ENCODE measurements at regions not wholly inside any gene's neighbourhood (a gene's known extent, or its start where the extent isn't known, plus 50 kb on each side); places are given as distances from the start of the nearest gene placed in this dataset.
"Not testable (repeated sequence)": the region's sequence is repeated elsewhere in the genome, so short reads cannot be mapped to it uniquely, and the experiment has no call there.

DNA sequence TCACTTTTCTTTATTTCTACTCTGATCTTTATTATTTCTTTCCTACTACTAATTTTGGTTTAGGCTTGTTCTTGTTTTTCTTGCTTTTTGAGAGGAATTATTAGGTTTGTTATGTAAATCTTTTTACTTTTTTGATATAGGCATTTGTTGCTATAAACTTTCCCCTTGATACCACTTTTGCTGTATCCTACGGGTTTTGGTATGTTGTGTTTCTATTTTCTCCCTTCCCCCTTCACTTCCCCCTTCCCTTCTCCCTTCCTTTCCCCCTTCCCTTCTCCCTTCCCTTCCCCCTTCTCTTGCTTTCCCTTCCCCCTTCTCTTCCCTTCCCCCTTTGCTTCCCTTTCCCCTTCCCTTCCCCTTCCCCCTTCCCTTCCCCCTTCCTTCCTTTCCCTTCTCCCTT, 529.6 kb downstream of the RAB38 start:
- no peak for DNase-seq (ENCODE audit: low read depth in 2 of 2)

DNA sequence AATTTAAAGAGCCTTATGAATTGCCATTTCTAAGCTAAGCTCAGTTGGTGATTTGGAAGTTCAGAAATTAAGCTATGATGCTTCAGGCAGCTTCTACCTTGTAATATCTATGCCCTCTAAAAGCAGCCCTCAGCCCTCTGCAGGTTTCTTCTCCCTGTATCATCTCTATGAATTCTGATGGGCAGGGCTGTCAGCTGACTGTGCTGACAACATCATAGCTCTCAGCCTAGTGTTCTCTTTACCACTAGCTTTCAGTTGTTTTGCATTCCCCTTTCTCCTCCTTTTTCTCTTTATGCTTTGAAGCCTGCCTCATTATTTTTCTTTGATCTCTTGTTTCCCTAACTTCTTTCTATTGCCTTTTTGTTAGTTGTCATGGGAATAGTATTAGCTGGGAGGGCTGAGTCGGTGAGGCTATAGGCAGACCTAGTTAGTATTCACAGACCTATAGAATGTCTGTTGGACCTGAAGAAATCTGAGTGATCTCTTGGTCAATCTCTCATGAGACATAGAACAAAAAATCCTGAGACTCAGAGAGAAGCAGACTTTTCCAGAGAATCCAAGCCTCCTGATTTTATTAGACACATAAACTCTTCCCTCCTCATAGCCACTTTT, 535.4 kb downstream of the RAB38 start:
- no peak for DNase-seq (ENCODE audit: low read depth in 2 of 2)

DNA sequence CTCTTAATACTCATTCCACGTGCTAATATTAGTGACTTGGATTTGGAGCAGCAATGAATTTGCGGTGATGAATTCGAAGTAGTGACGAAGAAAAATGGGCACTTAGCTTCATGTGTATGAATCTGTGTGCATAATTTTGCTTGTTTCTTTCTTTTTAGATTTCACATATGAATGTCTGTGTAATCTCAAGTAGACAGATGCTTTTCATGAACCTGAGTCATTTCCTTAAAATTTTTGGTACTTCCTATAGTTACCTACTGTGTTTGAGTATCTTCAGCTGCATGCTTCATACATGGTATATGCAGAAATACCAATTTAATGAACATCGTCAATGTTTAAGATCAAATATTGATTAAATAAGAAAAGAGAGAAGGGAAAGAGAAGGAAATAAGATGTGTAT, 540.2 kb downstream of the RAB38 start:
- DNase-seq (ENCODE audit: low read depth in 2 of 2) = no peak

DNA sequence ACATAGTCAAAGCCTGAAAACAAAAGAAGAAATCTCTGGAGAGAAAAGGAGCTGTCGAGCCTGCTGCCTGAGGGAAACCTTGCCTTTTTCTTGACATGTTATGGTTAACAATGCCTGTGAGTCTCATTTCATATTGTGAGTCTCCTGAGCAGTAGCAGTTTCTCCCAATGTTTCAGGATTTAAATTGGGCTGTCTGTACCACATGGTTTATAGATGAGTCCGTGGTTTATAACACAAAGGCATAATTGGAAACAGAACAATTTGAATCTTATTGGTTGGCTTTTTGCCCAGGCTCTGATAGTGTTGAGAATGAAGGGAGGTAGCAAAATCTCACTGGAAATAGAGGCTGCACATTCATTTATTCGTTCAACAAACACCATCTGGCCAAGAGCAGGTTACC, 540.9 kb downstream of the RAB38 start:
- no peak for DNase-seq (ENCODE audit: low read depth in 2 of 2)

DNA sequence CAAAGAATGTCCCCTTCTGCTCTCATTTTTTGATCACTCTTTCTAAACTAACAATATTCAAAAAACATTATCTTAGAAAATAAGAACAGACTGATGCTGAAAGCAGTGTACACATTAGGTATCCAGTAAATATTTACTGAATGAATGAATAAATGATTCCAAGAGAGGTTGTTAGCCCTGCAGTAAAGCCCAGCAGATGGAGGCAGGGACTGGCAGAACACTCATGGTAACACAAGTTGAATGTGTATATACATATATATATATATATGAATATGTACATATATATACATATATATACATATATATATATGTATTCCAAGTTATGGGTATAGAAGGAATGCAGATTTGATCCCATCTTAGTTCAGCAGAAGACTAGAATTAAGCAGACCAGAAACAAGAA, 546.3 kb downstream of the RAB38 start:
- no peak for DNase-seq (ENCODE audit: low read depth in 2 of 2)

DNA sequence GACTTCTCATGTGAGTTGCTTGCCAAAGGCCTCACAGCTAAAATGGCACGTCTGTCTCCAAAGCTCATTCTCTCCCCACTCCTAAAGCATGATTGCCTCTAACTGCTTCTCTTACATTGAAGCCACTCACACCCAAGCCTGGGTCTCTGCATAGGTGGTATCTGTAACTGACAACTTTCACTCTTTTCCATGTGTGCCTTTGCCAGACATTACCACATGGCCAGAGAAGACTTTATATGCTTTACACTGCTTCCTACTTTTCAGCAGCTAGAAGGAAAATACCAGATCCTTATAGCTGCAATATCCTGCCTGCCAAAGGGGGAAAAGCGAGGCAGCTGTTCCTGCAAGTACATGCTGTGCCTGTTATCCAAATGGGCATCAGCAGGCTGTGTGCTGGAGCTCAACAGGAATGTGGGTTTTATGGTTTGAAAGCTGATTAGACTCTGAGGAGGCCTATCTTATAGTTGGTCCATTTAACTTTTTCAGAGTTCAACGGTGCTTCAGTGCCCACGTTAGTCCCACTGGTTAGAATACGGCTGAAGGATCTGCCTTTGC, 547.1 kb downstream of the RAB38 start:
- DNase-seq (ENCODE audit: low read depth in 2 of 2) = no peak

DNA sequence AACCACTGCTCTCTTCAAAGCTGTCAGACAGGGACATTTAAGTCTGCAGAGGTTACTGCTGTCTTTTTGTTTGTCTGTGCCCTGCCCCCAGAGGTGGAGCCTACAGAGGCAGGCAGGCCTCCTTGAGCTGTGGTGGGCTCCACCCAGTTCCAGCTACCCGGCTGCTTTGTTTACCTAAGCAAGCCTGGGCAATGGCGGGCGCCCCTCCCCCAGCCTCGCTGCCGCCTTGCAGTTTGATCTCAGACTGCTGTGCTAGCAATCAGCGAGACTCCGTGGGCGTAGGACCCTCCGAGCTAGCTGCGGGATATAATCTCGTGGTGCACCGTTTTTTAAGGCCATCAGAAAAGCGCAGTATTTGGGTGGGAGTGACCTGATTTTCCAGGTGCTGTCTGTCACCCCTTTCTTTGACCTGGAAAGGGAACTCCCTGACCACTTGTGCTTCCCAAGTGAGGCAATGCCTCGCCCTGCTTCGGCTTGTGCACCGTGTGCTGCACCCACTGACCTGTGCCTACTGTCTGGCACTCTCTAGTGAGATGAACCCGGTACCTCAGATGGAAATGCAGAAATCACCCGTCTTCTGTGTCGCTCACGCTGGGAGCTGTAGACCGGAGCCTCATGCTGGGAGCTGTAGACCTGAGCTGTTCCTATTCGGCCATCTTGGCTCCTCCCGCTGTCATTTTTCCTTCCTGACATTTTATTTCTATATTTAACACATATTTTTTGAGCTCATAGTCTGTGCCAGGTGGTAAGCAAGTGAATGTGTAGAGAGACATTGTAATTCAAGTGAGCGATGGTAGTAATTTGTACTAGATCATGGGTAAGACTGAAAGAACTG, 551.5 kb downstream of the RAB38 start:
- DNase-seq (ENCODE audit: low read depth in 2 of 2) = not testable (repeated sequence)

DNA sequence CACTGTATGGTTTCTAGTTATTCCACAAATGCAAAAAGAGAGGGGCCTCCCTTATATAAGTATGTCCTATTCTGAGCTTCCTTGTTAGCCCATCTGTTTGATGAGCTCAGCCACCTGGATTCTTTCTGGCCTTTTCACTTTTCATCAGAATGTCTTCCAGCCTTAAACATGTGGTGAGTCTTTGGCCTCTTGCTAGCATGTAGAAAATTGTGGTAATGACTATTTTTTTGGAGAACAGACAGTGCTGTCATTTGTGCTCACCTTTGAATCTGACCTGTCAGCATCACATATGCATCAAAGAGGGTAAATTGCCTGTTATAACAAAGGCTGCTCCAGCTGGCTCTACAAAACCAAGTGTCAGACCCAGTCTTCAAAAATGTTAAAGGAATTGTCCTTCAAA, 558.7 kb downstream of the RAB38 start:
- DNase-seq (ENCODE audit: low read depth in 2 of 2) = no peak

DNA sequence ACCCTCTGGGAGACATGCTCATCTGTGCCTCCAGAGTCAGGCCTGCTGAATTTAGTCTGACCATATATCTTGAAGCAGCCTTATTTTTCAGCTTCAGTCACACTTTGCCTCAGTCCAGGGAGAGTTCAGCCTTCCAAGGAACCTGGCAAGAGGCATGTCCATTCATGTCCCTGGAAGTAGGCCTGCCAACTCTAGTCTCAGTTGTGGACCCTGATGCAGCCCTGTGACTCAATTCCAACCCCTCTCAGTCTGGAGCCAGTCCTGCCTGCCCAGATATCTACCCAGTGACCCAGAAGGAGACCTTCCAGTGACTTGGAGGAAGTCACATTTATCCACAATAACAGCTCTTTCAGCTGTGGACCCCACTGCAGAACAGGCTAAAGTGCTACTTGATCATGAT, 566.6 kb downstream of the TMEM135 start:
- no peak for DNase-seq (ENCODE audit: low read depth in 2 of 2)

DNA sequence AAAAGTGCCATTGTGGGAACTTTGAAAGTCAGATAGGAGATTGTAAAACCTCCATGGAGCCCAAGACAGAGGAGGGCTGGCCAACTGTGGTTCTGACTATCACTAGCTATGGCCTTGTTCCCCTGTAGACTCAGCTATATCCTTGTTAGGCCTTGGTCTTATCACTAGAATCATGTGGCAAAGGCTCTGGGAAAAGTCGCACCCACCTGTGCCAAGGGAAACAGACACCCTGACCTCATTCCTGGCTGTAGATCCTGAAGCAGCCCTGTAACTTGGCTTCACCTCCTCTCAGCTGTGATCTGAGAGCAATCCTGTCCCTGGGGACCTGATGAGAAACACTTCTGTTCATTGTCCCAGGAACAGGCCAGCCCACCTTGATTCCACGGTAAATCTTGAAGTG, 566.2 kb downstream of the TMEM135 start:
- no peak for DNase-seq (ENCODE audit: low read depth in 2 of 2)

DNA sequence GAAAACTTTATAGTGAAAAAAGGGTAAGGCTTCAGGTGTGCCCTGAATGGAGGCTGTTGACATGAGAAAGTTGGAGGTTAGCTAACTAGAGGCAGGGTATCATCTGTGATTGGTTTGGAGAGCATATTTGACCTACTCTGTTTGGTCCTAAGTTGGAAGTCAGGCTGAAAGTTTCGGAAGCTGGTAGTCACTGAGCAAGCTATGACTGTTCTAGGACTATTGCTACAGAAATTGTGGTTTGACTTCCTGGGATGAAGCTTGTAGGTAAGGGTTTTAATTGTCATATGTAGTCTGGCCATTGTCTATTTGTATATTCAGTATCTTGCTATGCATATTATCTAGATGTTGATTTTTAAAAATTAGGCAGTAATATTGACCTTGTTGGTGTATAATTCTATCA, 565.0 kb downstream of the TMEM135 start:
- no peak for DNase-seq (ENCODE audit: low read depth in 2 of 2)

DNA sequence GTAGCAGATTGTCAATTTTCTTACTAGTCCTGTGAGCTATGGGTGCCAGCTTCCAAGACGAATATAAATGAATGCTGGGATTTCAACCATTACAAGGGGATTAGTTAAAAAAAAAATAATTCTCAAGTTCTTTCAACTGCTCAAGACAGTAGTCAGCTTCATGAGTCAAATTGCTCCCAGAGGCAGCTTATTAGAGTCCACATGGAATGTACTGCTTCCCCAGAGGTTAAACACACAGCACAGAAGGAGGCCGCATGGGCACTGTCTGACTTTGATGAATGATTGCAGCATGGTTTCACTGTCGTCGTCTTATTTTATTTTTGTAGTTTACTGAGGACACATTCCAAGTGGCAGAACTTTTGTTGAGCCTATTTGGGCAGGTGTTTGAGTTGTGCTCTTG, 563.2 kb downstream of the TMEM135 start:
- DNase-seq (ENCODE audit: low read depth in 2 of 2) = no peak

DNA sequence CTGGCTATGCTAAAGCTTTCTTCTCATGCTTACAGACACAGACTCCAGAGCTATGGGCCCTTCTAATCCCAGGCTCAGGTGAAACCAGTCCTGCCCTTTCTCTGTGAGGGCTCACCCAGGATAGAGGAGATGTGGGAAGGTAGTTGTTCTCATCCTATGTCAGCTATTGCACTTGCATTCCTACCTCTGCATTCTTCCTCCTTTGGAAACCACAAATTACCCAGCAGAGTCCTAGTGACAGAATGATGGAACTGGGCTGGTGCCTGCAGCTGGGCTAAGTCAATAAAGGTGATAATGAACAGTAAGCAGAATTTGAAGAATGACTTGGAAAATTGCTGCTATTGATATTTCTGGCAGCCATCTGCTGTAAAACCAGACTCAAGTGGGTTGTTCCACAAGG, 560.0 kb downstream of the TMEM135 start:
- no peak for DNase-seq (ENCODE audit: low read depth in 2 of 2)

DNA sequence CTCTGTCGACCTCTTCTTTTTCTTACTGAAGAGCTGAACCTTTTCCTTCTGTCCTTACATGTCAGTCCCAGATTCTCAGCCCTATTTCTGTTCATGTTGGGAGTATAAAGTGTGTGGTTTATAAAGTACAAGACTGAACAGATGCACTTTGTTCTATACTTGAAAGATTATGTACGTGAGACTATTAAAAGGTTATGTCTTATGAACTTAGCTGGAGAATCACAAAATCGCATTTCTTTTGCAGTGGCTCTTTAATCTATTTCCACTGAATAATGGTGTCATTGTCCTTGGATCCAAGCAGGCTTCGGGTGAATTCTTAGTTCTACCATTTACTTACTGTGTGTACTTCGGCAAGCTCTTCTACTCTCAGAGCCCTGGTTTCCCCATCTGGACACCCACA, 558.4 kb downstream of the TMEM135 start:
- no peak for DNase-seq (ENCODE audit: low read depth in 2 of 2)

DNA sequence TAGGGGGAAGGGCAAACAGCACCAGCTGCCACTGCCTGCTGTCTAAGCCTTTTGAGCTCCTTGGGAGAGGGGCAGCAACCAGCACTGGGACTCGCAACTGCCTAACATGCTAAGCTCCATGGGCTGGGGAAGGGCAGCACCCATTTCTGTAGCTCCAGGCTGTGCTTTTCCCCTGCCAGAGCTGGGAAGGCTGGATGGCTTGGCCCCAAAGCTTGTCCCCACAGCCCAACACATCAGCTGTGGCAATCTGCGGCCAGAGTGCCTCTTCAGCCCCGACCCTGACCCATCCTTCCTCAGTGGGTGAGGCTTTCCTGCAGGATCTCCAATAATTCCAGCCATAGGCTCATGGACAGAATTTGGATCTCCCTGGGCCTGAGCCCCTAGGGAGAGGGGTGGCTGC, 551.3 kb downstream of the TMEM135 start:
- DNase-seq (ENCODE audit: low read depth in 2 of 2) = no peak

DNA sequence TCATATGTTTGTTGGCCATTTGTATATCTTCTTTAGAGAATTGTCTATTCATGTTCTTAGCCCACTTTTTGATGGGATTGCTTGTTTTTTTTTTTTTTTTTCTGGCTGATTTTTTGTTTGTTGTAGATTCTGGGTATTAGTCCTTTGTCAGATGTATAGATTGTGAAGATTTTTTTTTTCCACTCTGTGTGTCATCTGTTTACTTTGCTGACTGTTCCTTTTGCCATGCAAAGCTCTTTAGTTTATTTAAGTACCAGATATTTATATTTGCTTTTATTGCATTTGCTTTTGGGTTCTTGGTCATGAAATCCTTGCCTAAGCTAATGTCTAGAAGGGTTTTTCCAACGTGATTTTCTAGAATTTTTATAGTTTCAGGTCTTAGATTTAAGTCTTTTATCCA, 547.9 kb downstream of the TMEM135 start:
- DNase-seq (ENCODE audit: low read depth in 2 of 2) = not testable (repeated sequence)

DNA sequence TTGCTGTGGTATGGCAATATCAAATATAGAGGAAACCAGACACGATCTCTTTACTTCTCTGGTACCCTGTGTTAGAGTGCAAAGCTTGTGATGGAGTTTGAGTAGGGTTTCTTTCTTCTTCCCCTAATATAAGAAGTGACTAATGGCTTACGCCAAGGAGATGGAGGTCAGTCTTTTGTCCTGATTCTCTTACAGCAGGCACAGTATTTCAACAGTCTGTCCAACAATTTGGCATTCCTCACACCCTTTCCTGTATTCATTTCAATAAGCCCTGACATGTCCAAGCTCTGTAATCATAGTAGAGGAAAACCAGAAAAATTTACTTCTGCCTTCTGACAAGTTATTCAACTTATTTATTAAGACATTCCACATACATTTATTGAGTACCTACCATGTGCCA, 546.2 kb downstream of the TMEM135 start:
- no peak for DNase-seq (ENCODE audit: low read depth in 2 of 2)

DNA sequence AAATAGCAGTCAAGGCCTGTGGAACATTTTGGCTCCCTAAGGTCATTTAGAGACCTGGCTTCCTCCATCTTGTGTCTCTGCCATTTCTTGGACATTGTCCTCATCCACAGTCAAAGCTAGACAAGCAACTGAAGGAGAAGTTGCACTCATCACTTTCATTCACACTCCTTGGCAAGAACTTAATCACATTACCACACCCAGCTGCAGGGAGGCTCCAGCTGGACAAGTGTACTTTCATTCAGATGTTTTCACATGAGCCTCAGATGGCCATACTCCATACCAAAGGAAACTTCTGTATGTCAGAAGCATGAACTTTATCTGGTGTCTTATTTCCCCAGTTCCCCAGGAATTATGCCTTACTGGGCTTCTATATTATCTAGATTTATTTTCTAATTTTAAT, 537.4 kb downstream of the TMEM135 start:
- DNase-seq (ENCODE audit: low read depth in 2 of 2) = no peak

DNA sequence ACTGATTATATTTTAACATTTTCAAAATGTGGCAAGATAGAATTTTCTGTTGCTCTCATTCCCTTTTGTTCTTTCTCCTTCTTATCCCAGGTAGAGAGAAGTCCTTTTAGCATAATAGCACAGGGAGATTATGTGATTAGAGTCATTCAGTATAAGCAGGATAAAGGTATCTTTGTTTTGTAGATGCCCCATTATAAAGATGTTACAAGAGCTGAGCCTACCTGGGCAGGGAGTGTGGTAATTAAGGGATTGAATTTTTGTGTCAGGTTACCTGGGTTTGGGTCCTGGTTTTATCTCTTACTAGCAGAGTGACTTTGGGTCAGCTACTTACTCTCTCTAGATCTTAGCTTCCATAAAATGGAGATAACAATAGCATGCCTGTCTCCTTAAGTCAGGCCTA, 536.5 kb downstream of the TMEM135 start:
- DNase-seq (ENCODE audit: low read depth in 2 of 2) = no peak

DNA sequence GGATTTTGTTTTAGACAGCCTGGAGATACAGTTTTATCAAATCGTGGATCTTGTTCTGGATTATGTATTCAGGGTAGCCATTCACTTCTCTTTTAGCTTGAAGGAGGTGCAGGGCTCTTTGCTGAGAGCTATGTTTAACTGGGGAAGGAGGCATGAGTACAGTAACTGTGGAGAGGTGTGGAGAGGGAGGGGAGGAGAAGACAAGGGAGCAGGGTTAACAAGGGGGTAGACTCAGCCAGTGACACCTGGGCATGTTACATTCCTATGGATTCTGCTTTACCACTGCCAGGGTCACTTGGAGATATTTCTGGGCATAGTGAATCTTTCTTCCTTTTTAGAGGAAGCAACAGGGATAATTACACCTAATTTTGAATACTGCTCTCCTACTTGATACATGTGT, 536.0 kb downstream of the TMEM135 start:
- DNase-seq (ENCODE audit: low read depth in 2 of 2) = no peak

DNA sequence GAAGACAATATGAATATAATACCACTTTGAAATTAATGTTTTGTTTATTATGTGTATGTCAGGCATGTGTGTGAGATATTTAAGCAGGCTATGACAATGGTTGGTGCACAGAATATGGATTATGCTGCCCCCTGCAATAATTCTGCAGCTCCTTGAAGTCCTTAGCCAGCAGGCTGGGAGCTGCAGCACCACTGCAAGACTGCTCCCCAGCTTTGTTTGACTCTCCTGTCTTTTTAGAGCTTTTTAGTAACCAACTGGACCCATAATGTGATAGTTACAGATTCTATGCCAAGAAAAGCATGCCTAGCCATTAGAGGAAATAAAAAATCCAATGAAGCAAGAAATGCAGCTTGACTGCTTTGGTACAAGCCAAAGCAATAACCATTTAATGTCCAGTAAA, 535.1 kb downstream of the TMEM135 start:
- DNase-seq (ENCODE audit: low read depth in 2 of 2) = no peak

DNA sequence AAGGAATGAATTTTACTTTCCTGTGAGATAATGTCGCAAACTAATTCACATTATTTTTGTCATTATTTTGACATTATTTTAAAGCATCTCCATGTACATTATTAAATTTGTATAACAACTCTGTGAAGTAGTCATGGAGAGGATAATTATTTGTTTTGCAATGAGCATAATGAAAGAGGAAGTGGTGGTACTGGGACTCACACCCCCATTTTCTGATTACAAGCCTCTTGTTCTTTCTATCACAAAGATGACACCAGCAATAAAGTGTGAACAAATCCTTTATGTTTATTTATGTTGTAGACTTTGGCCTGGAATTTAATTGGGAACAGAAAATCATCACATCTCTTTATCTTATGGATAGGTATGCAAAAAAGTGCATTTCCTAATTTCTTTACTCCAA, 522.6 kb downstream of the TMEM135 start:
- DNase-seq (ENCODE audit: low read depth in 2 of 2) = no peak

DNA sequence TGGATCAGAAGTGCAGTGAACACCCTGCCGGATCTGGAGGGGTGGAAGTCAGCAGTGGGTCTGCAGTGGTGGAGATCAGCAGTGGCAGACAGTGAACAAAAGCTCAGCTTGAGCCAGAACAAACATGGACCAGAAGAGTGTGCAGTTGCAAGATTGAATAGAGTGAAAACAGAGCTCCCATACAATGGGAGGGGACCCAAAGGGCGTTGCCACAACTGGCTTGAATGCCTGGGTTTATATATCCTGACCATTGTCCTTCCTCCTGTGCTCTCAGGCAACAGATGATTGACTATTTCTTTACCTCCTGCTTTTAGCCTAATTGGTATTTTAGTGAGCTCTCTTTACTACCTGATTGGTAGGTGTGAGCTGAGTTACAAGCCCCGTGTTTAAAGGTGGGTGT, 522.1 kb downstream of the TMEM135 start:
- DNase-seq (ENCODE audit: low read depth in 2 of 2) = not testable (repeated sequence)

All from stimulated activated CD4-positive, alpha-beta T cell treated with anti-CD3 and anti-CD28 coated beads, Interleukin-4, amount 100 ng/mL, for 48 hours (primary cell).